Neural cell (in vitro differentiated cells): ENCODE measurements at regions not wholly inside any gene's neighbourhood (a gene's known extent, or its start where the extent isn't known, plus 50 kb on each side); places are given as distances from the start of the nearest gene placed in this dataset.
"Not testable (repeated sequence)": the region's sequence is repeated elsewhere in the genome, so short reads cannot be mapped to it uniquely, and the experiment has no call there.

Experiments used
- POLR2AphosphoS5 ChIP-seq: IDR thresholded peaks from 2 replicates; pipeline ENCODE4 v1.6.1; 2012
- RAD21 ChIP-seq: fragments of 450-650 bp; conservative IDR thresholded peaks from 2 replicates; pipeline ENCODE4 v1.6.1; 2014; ENCODE audit warnings: antibody characterized with exemption, mild to moderate bottlenecking, moderate library complexity
- TF ChIP-seq, protein P1 (sequence below): fragments of 450-650 bp; IDR thresholded peaks from 2 replicates; pipeline ENCODE4 v1.5.1; 2014; ENCODE audit warnings: antibody characterized with exemption, mild to moderate bottlenecking, moderate library complexity; ENCODE audit not compliant: poor library complexity, severe bottlenecking

DNA sequence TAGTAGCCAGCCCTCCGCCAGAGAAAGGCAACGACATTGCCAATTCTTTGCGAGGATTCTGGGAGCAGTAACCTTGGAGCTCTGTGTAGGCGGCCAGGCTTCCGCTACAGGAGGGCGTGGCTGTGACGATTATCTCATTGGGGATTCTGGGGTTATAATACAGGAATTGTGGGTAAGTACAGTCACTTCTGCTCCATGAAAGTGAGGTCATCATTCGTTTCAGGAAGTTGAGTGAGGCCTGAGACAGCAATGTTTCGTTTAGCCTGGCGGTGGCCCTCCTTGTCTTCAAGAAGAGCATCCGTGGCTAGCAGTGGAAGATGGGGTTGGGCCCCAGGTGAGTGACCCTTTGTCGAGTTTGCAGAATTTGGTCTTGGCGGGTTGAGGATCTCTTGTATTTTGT, 79.5 kb upstream of the GPR39 start:
- TF ChIP-seq, protein P1, sequence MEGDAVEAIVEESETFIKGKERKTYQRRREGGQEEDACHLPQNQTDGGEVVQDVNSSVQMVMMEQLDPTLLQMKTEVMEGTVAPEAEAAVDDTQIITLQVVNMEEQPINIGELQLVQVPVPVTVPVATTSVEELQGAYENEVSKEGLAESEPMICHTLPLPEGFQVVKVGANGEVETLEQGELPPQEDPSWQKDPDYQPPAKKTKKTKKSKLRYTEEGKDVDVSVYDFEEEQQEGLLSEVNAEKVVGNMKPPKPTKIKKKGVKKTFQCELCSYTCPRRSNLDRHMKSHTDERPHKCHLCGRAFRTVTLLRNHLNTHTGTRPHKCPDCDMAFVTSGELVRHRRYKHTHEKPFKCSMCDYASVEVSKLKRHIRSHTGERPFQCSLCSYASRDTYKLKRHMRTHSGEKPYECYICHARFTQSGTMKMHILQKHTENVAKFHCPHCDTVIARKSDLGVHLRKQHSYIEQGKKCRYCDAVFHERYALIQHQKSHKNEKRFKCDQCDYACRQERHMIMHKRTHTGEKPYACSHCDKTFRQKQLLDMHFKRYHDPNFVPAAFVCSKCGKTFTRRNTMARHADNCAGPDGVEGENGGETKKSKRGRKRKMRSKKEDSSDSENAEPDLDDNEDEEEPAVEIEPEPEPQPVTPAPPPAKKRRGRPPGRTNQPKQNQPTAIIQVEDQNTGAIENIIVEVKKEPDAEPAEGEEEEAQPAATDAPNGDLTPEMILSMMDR, result not testable (repeated sequence)
- not testable (repeated sequence) for TF ChIP-seq POLR2AphosphoS5, RAD21
